ENCODE measurements at regions not wholly inside any gene's neighbourhood (a gene's known extent, or its start where the extent isn't known, plus 50 kb on each side); places are given as distances from the start of the nearest gene placed in this dataset.
"Not testable (repeated sequence)": the region's sequence is repeated elsewhere in the genome, so short reads cannot be mapped to it uniquely, and the experiment has no call there.

GRCh38 chr5:142221091-142221860 is 103.5 kb downstream of the SPRY4 start:
- DNase-seq: no peak

GRCh38 chr5:142219146-142219545 is 105.7 kb downstream of the SPRY4 start:
- no peak for DNase-seq

- no peak for DNase-seq
Measured at GRCh38 chr5:142216931-142217330, 107.9 kb downstream of the SPRY4 start.

- DNase-seq: no peak
Measured at GRCh38 chr5:142215915-142216681, 107.5 kb downstream of the NDFIP1 start.

GRCh38 chr5:142213077-142213476 is 104.5 kb downstream of the NDFIP1 start:
- DNase-seq: no peak

- no peak for DNase-seq
Measured at GRCh38 chr5:142211918-142212317, 103.3 kb downstream of the NDFIP1 start.

GRCh38 chr5:142210864-142211412 is 102.4 kb downstream of the NDFIP1 start:
- DNase-seq: no peak

GRCh38 chr5:142210011-142210410 is 101.4 kb downstream of the NDFIP1 start:
- no peak for DNase-seq

GRCh38 chr5:142208777-142209312 is 100.3 kb downstream of the NDFIP1 start:
- DNase-seq: no peak

- not testable (repeated sequence) for DNase-seq
Measured at GRCh38 chr5:142208244-142208643, 99.7 kb downstream of the NDFIP1 start.

- no peak for DNase-seq
Measured at GRCh38 chr5:142206801-142207200, 98.2 kb downstream of the NDFIP1 start.

GRCh38 chr5:142204219-142204618 is 95.6 kb downstream of the NDFIP1 start:
- DNase-seq: no peak
